K562 (cell line): ENCODE measurements at regions not wholly inside any gene's neighbourhood (a gene's known extent, or its start where the extent isn't known, plus 50 kb on each side); places are given as distances from the start of the nearest gene placed in this dataset.

Source experiments
- ATAC-seq: fragments of 200-7000 bp; cut with Tn5 transposase; 3 replicates; pipeline ENCODE4 v1.9.1; 2020; ENCODE audit warnings: moderate library complexity
- BruUV-seq: library from RNA; stranded (reverse); fragments of 400-500 nt; replicated peaks from 2 replicates; lab custom pipeline; 2021; lab: Mats Ljungman, UMichigan
- CTCF ChIA-PET: fragments of 300-600 bp; formaldehyde crosslinking; extraction: SDS; loops from one replicate; lab custom pipeline; 2021; ENCODE audit warnings: low intra/inter-chr PET ratio; lab: Yijun Ruan, JAX
- POLR2A ChIA-PET: fragments of 300-600, 350-650 bp; sonication (Branson Sonifier 250); formaldehyde crosslinking; extraction: SDS; loops from one replicate; lab custom pipeline; 2021; ENCODE audit warnings: antibody characterized with exemption, inconsistent platforms; lab: Yijun Ruan, JAX
- DNase-seq, 4 experiments: peaks; one replicate each; pipeline versions ENCODE4 v3.0.0 to v3.0.0-alpha.2; 2011 to 2018; ENCODE audit warnings: low spot score in 3 of 4, mixed read lengths in 3 of 4; ENCODE audit errors: extremely low read depth in 1 of 4
- FAIRE-seq: peaks from 2 replicates; lab custom pipeline; 2011; peaks lifted over from hg19 to GRCh38; lab: Jason Lieb, UNC
- H2AFZ ChIP-seq: 2 replicates; pipeline ENCODE4 v1.6.0; 2011; ENCODE audit warnings: low read depth, low read length, control low read depth, inconsistent platforms
- H3K27ac ChIP-seq: fragments of 200-600 bp; 3 replicates; pipeline ENCODE4 v1.8.0; 2011; ENCODE audit warnings: low read depth, mild to moderate bottlenecking, control low read depth, inconsistent platforms, low read length, moderate library complexity, mixed read lengths; ENCODE audit errors: extremely low read depth
- H3K27me3 ChIP-seq, 2 experiments: fragments of 300-600 bp in 1 of 2; 2 replicates in 1 of 2; 3 replicates in 1 of 2; pipeline versions ENCODE4 v1.6.0 to v1.8.0; 2011; ENCODE audit warnings: inconsistent platforms in 2 of 2, low read length in 2 of 2, mild to moderate bottlenecking in 1 of 2, mixed read lengths in 1 of 2, moderate library complexity in 1 of 2; ENCODE audit not compliant: control insufficient read depth in 2 of 2, insufficient read depth in 2 of 2
- H3K36me3 ChIP-seq: fragments of 300-600 bp; 3 replicates; pipeline ENCODE4 v1.8.0; 2011; ENCODE audit warnings: mild to moderate bottlenecking, low read length, inconsistent platforms; ENCODE audit not compliant: control insufficient read depth, insufficient read depth
- H3K4me1 ChIP-seq, 2 experiments: fragments of 200-600 bp in 1 of 2; replicated peaks in 1 of 2; 2 replicates in 1 of 2; 3 replicates in 1 of 2; pipeline versions ENCODE4 v1.5.1 to v1.8.0; 2011; ENCODE audit warnings: inconsistent platforms in 2 of 2, low read length in 2 of 2, mild to moderate bottlenecking in 1 of 2, mixed read lengths in 1 of 2, moderate library complexity in 1 of 2; ENCODE audit not compliant: control insufficient read depth in 2 of 2, insufficient read depth in 2 of 2
- H3K4me2 ChIP-seq: 2 replicates; pipeline ENCODE4 v1.6.1; 2011; ENCODE audit warnings: low read length, control low read depth, inconsistent platforms, mixed read lengths; ENCODE audit not compliant: insufficient read depth
- H3K4me3 ChIP-seq: fragments of 200-600 bp; sonication (generic), shearing (Covaris generic); 2 replicates; pipeline ENCODE4 v1.5.1; 2016; ENCODE audit warnings: control low read depth, inconsistent platforms
- H3K79me2 ChIP-seq: fragments of 200-600 bp; 3 replicates; pipeline ENCODE4 v1.8.0; 2011; ENCODE audit warnings: low read length, inconsistent platforms; ENCODE audit not compliant: control insufficient read depth, insufficient read depth
- H3K9ac ChIP-seq, 2 experiments: 2 replicates each; pipeline versions ENCODE4 v1.6.0 to v1.6.1; 2011; ENCODE audit warnings: low read depth in 2 of 2, low read length in 2 of 2, control low read depth in 1 of 2, inconsistent platforms in 1 of 2, mild to moderate bottlenecking in 1 of 2, mixed read lengths in 1 of 2; ENCODE audit not compliant: insufficient read depth in 1 of 2
- H3K9me1 ChIP-seq: one replicate; pipeline ENCODE4 v1.6.0; 2011; ENCODE audit warnings: inconsistent platforms, mild to moderate bottlenecking, low read length, moderate library complexity; ENCODE audit not compliant: control insufficient read depth, insufficient read depth
- H3K9me3 ChIP-seq: replicated peaks from 2 replicates; pipeline ENCODE4 v1.5.1; 2011; ENCODE audit warnings: low read depth, low read length, inconsistent platforms; ENCODE audit not compliant: control insufficient read depth, insufficient read depth
- H4K20me1 ChIP-seq: replicated peaks from 2 replicates; pipeline ENCODE4 v1.6.1; 2011; ENCODE audit warnings: low read length, inconsistent platforms, mixed read lengths; ENCODE audit not compliant: control insufficient read depth, insufficient read depth
- CXXC5 ChIP-seq: fragments of 250-450 bp; sonication (Bioruptor Pico); IDR thresholded peaks from 2 replicates; pipeline ENCODE4 v1.8.0; 2022; ENCODE audit warnings: inconsistent platforms, mild to moderate bottlenecking, moderate library complexity
- HNRNPLL ChIP-seq: fragments of 200-400 bp; formaldehyde crosslinking; IDR thresholded peaks from 2 replicates; pipeline ENCODE4 v1.6.1; 2017; ENCODE audit warnings: low read length, low read depth, mild to moderate bottlenecking; ENCODE audit not compliant: poor library complexity, severe bottlenecking
- IFI16 ChIP-seq: fragments of 250-450 bp; sonication (Bioruptor Pico); IDR thresholded peaks from 2 replicates; pipeline ENCODE4 v2.1.2; 2022; ENCODE audit warnings: mild to moderate bottlenecking, inconsistent platforms
- KHSRP ChIP-seq: fragments of 450-650 bp; IDR thresholded peaks from 2 replicates; pipeline ENCODE4 v1.6.1; 2017
- NBN ChIP-seq: fragments of 450-650 bp; IDR thresholded peaks from 2 replicates; pipeline ENCODE4 v1.6.1; 2016; ENCODE audit warnings: low read depth, mild to moderate bottlenecking
- TCF7L2 ChIP-seq: fragments of 150-350 bp; IDR thresholded peaks from 2 replicates; pipeline ENCODE4 v1.6.1; 2016; ENCODE audit warnings: low read depth, mild to moderate bottlenecking, low read length, moderate library complexity
- ZNF57 ChIP-seq: fragments of 450-650 bp; formaldehyde crosslinking; IDR thresholded peaks from 2 replicates; pipeline ENCODE4 v1.4.0; 2020; ENCODE audit warnings: mild to moderate bottlenecking, moderate library complexity
- ZNF764 ChIP-seq: fragments of 250-450 bp; sonication (Bioruptor Pico); IDR thresholded peaks from 2 replicates; pipeline ENCODE4 v1.4.0; 2020; ENCODE audit warnings: low read depth, mild to moderate bottlenecking, moderate library complexity
- WGBS: fragments of 100-300 bp; shearing (Covaris generic); methylation state at CpG from one replicate; pipeline ENCODE4 v1.1.6; 2016; ENCODE audit warnings: low coverage, mixed read lengths; ENCODE audit not compliant: insufficient coverage; ENCODE audit errors: missing lambda C conversion rate; 5-methylcytosine and 5-hydroxymethylcytosine counted together
- in situ Hi-C: fragments of 300-500 bp; cut with MboI; formaldehyde crosslinking; loops from 4 replicates; pipeline ENCODE4 v1.15.0; 2018; ENCODE audit warnings: inconsistent platforms, mixed read lengths
- intact Hi-C: fragments of 100-400 bp; cut with micrococcal nuclease; formaldehyde crosslinking; loops from 2 replicates; pipeline ENCODE4 v1.14.2; 2022
- TF ChIP-seq, protein P1 (sequence below), 3 experiments: IDR thresholded peaks in 2 of 3; conservative IDR thresholded peaks in 1 of 3; 2 replicates each; pipeline ENCODE4 v1.5.1; 2011 to 2012; ENCODE audit warnings: low read length in 3 of 3, mild to moderate bottlenecking in 3 of 3, control low read depth in 2 of 3, improper control_type of control experiment in 1 of 3, inconsistent platforms in 1 of 3, low read depth in 1 of 3, mixed read lengths in 1 of 3, moderate library complexity in 1 of 3; ENCODE audit not compliant: insufficient read depth in 2 of 3
- TF ChIP-seq, protein P2 (sequence below), 2 experiments: fragments of 200-800 bp in 1 of 2; sonication (Bioruptor generic) in 1 of 2; sonication (generic) in 1 of 2; formaldehyde crosslinking in 1 of 2; IDR thresholded peaks in 1 of 2; conservative IDR thresholded peaks in 1 of 2; 2 replicates each; pipeline versions ENCODE4 v1.5.0 to v1.6.1; 2016 to 2020; ENCODE audit warnings: missing compliant biosample characterization in 1 of 2, missing genetic modification characterization in 1 of 2, missing genetic modification reagents in 1 of 2
- TF ChIP-seq, protein P3 (sequence below): conservative IDR thresholded peaks from 2 replicates; pipeline ENCODE4 v1.6.1; 2011; ENCODE audit warnings: low read depth, mild to moderate bottlenecking, low read length; ENCODE audit not compliant: control insufficient read depth
- TF ChIP-seq, protein P4 (sequence below): sonication (generic); formaldehyde crosslinking; IDR thresholded peaks from 2 replicates; pipeline ENCODE4 v1.8.0; 2022; ENCODE audit warnings: mild to moderate bottlenecking, missing genetic modification reagents
- TF ChIP-seq, protein P5 (sequence below): IDR thresholded peaks from 2 replicates; pipeline ENCODE4 v1.6.1; 2012; ENCODE audit warnings: low read depth, low read length, improper control_type of control experiment, borderline replicate concordance

DNA sequence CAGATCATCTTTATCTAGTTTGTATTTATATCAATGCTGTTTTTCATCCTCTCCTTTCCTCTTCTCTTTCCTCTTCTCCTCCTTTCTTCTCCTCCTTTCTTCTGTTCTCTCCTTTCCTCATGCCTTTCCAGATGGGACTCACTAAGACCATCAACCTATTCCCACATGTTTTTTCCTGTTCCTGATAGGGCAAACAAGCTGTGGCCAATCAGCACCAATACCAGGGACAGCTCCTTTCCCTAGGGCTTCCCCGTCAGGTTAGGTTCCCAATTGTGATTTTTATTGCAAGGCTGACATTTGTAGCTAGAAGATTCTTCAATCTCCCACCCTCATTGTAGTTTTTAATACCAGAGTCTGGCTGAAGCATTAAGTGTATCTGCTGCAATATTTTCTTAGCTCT is 76.3 kb upstream of the COL8A1 start (continued):
- TF ChIP-seq, protein P1, sequence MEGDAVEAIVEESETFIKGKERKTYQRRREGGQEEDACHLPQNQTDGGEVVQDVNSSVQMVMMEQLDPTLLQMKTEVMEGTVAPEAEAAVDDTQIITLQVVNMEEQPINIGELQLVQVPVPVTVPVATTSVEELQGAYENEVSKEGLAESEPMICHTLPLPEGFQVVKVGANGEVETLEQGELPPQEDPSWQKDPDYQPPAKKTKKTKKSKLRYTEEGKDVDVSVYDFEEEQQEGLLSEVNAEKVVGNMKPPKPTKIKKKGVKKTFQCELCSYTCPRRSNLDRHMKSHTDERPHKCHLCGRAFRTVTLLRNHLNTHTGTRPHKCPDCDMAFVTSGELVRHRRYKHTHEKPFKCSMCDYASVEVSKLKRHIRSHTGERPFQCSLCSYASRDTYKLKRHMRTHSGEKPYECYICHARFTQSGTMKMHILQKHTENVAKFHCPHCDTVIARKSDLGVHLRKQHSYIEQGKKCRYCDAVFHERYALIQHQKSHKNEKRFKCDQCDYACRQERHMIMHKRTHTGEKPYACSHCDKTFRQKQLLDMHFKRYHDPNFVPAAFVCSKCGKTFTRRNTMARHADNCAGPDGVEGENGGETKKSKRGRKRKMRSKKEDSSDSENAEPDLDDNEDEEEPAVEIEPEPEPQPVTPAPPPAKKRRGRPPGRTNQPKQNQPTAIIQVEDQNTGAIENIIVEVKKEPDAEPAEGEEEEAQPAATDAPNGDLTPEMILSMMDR (IDR thresholded peaks at IDR 0.05 in 2 of 3, conservative IDR thresholded peaks at IDR 0.05 in 1 of 3; ENCODE audit: insufficient read depth in 2 of 3, low read depth in 1 of 3, low read length in 3 of 3) = no peak
- TF ChIP-seq, all 486 proteins: peak for 3

DNA sequence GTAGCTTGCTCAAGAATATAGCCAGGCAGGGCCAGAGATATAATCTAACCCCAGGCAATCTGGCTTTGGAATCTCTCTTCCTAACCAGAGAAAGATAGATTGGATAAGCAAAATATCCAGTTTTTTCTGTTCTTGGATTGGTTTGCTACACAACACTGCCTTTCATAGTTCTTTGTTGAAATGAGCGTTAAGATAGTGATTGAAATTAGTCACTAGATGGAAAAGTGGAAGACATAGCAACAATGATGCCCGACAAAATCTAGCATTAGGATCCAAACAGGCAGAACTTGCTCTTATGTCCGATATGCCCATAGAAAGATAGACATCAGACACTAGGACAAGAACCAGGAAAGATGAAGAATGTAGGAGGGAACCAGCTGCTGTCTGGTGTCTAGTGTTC is 77.3 kb upstream of the COL8A1 start:
- ChIA-PET POLR2A (no interaction called here), CTCF (no interaction called here)
- Histone ChIP-seq H3K4me1 (no peaks in the 10 kb centered on the region), H3K4me2 (no peak overlapping the region), H3K9me1 (no peaks in the 10 kb centered on the region), H3K4me3 (no peak overlapping the region), H2AFZ (no peak overlapping the region), H3K36me3 (no peaks in the 10 kb centered on the region), H3K79me2 (no peaks in the 10 kb centered on the region), H3K9me3 (no peaks in the 10 kb centered on the region), H3K27me3 (no peaks in the 10 kb centered on the region), H3K9ac (no peak overlapping the region), H3K27ac (no peak overlapping the region), H4K20me1 (no peaks in the 10 kb centered on the region)
- ATAC-seq (no peak), FAIRE-seq (no peak), DNase-seq (no peak)
- in situ Hi-C loops (no loop called here), intact Hi-C loops (no loop called here)
- WGBS = 0% methylated on average over 3 of the region's 3 CpGs
- BruUV-seq = no TSS peak
- TF ChIP-seq NBN (no peak), HNRNPLL (no peak), ZNF764 (CRISPR knock-in tag) (no peak), TCF7L2 (no peak), ZNF57 (CRISPR knock-in tag) (no peak), CXXC5 (no peak), IFI16 (CRISPR knock-in tag) (no peak), KHSRP (no peak)
- TF ChIP-seq, protein P2, sequence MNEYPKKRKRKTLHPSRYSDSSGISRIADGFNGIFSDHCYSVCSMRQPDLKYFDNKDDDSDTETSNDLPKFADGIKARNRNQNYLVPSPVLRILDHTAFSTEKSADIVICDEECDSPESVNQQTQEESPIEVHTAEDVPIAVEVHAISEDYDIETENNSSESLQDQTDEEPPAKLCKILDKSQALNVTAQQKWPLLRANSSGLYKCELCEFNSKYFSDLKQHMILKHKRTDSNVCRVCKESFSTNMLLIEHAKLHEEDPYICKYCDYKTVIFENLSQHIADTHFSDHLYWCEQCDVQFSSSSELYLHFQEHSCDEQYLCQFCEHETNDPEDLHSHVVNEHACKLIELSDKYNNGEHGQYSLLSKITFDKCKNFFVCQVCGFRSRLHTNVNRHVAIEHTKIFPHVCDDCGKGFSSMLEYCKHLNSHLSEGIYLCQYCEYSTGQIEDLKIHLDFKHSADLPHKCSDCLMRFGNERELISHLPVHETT (CRISPR knock-in tag; conservative IDR thresholded peaks at IDR 0.05 in 1 of 2, IDR thresholded peaks at IDR 0.05 in 1 of 2) = no peak
- TF ChIP-seq, protein P3, sequence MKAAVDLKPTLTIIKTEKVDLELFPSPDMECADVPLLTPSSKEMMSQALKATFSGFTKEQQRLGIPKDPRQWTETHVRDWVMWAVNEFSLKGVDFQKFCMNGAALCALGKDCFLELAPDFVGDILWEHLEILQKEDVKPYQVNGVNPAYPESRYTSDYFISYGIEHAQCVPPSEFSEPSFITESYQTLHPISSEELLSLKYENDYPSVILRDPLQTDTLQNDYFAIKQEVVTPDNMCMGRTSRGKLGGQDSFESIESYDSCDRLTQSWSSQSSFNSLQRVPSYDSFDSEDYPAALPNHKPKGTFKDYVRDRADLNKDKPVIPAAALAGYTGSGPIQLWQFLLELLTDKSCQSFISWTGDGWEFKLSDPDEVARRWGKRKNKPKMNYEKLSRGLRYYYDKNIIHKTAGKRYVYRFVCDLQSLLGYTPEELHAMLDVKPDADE = no peak
- TF ChIP-seq, protein P4, sequence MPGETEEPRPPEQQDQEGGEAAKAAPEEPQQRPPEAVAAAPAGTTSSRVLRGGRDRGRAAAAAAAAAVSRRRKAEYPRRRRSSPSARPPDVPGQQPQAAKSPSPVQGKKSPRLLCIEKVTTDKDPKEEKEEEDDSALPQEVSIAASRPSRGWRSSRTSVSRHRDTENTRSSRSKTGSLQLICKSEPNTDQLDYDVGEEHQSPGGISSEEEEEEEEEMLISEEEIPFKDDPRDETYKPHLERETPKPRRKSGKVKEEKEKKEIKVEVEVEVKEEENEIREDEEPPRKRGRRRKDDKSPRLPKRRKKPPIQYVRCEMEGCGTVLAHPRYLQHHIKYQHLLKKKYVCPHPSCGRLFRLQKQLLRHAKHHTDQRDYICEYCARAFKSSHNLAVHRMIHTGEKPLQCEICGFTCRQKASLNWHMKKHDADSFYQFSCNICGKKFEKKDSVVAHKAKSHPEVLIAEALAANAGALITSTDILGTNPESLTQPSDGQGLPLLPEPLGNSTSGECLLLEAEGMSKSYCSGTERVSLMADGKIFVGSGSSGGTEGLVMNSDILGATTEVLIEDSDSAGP = no peak
- TF ChIP-seq, protein P5, sequence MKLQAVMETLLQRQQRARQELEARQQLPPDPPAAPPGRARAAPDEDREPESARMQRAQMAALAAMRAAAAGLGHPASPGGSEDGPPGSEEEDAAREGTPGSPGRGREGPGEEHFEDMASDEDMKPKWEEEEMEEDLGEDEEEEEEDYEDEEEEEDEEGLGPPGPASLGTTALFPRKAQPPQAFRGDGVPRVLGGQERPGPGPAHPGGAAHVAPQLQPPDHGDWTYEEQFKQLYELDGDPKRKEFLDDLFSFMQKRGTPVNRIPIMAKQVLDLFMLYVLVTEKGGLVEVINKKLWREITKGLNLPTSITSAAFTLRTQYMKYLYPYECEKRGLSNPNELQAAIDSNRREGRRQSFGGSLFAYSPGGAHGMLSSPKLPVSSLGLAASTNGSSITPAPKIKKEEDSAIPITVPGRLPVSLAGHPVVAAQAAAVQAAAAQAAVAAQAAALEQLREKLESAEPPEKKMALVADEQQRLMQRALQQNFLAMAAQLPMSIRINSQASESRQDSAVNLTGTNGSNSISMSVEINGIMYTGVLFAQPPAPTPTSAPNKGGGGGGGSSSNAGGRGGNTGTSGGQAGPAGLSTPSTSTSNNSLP = no peak
